OCI-LY3 (cell line): ENCODE measurements at regions not wholly inside any gene's neighbourhood (a gene's known extent, or its start where the extent isn't known, plus 50 kb on each side); places are given as distances from the start of the nearest gene placed in this dataset.

Source experiments
- CTCF ChIP-seq: fragments of 200-600, 300-600 bp; sonication (generic); IDR thresholded peaks from 2 replicates; pipeline ENCODE4 v1.5.1; 2014; ENCODE audit warnings: antibody characterized with exemption, low read length, low read depth
- EZH2phosphoT487 ChIP-seq: fragments of 200-600 bp; shearing (Covaris generic); IDR thresholded peaks from 2 replicates; pipeline ENCODE4 v1.6.1; 2018; ENCODE audit warnings: antibody characterized with exemption, mixed run types, low read depth

- TF ChIP-seq CTCF = no peak
- TF ChIP-seq EZH2phosphoT487 = no peak
Measured at GRCh38 chr3:72261566-72262564, 476.9 kb upstream of the PROK2 start.
